ENCODE measurements at regions not wholly inside any gene's neighbourhood (a gene's known extent, or its start where the extent isn't known, plus 50 kb on each side); places are given as distances from the start of the nearest gene placed in this dataset.

DNA sequence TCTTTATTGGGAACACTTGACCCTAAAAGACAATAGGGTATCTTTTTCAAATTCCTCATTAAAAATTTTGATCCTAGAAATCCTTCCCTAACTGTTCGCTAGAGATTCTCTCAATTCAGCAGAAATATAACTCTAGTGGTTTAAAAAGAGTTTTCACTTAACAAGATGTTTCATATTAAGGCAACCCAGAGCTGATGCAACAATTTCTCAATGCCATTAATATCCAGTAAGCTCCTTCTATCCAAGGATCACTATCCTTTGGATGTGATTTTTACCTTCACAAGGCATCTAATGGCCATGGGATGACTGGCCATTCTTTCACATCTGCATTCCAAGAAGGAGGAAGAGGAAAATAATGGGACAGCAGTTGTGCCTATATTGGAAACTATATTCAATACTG is 183.4 kb downstream of the ANKRD50 start:
- no peak for TF ChIP-seq EZH2phosphoT487 (IDR thresholded peaks at IDR 0.05; ENCODE audit: low read length)
- no peak for TF ChIP-seq EZH2 (optimal IDR thresholded peaks at IDR 0.05; ENCODE audit: low read depth, low read length)
- TF ChIP-seq, protein P1, sequence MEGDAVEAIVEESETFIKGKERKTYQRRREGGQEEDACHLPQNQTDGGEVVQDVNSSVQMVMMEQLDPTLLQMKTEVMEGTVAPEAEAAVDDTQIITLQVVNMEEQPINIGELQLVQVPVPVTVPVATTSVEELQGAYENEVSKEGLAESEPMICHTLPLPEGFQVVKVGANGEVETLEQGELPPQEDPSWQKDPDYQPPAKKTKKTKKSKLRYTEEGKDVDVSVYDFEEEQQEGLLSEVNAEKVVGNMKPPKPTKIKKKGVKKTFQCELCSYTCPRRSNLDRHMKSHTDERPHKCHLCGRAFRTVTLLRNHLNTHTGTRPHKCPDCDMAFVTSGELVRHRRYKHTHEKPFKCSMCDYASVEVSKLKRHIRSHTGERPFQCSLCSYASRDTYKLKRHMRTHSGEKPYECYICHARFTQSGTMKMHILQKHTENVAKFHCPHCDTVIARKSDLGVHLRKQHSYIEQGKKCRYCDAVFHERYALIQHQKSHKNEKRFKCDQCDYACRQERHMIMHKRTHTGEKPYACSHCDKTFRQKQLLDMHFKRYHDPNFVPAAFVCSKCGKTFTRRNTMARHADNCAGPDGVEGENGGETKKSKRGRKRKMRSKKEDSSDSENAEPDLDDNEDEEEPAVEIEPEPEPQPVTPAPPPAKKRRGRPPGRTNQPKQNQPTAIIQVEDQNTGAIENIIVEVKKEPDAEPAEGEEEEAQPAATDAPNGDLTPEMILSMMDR (IDR thresholded peaks at IDR 0.05; ENCODE audit: low read length), result no peak
- Histone ChIP-seq H3K9ac (ENCODE audit: low read length) (no peak overlapping the region), H3K9me3 (replicated peaks; ENCODE audit: insufficient read depth, low read length) (no peaks in the 10 kb centered on the region), H4K20me1 (ENCODE audit: insufficient read depth, low read length) (no peaks in the 10 kb centered on the region), H3K27me3 (replicated peaks; ENCODE audit: insufficient read depth, low read length) (no peaks in the 10 kb centered on the region), H3K4me1 (ENCODE audit: low read length) (no peaks in the 10 kb centered on the region), H3K4me2 (ENCODE audit: low read depth, low read length) (no peak overlapping the region), H3K27ac (ENCODE audit: low read length) (no peak overlapping the region), H3K4me3 (ENCODE audit: low read length) (no peak overlapping the region), H3K9me2 (replicated peaks; ENCODE audit: insufficient read depth, low read length) (no peaks in the 10 kb centered on the region), H3K79me2 (ENCODE audit: low read length) (no peaks in the 10 kb centered on the region), H3K36me3 (replicated peaks; ENCODE audit: insufficient read depth, low read length) (no peaks in the 10 kb centered on the region), H2AFZ (ENCODE audit: low read length) (no peak overlapping the region), H3F3A (ENCODE audit: insufficient read depth, low read length) (no peaks in the 10 kb centered on the region)
- DNase-seq, result no peak

DNA sequence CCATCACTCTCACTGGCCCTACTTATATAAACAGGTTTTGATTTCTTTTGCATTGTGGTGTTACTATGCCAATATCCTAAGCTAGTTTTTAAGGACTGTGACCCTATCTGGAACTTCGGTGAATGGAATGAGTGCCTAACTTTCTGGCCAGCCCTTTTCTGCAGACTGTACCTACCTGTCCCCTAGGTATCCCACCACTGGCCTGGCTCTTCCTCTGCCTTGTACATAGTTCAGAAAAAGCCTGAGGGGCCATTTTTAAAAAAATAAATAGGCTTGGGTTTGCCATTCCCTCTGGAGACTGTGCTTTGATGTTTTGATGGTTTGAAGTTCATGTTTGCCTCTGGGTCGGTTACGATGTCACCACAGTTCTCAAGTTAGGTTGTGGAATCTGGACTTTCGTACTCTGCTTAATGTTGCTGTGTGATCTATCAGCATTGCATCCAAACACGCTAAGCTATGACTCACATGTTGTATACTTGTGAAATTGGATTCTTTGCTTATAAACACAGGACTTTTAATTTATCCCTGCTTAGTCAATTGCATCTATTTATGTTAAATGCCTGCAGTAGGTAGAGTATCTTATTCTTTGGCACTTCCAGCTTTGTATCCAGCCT is 182.0 kb downstream of the ANKRD50 start:
- no peak overlapping the region for H3K27ac ChIP-seq (ENCODE audit: low read length)
- no peaks in the 10 kb centered on the region for H3K4me1 ChIP-seq (ENCODE audit: low read length)
- H3K4me2 ChIP-seq (ENCODE audit: low read depth, low read length), result no peak overlapping the region
- no peaks in the 10 kb centered on the region for H3K79me2 ChIP-seq (ENCODE audit: low read length)
- H3K4me3 ChIP-seq (ENCODE audit: low read length), result no peak overlapping the region
- H3K36me3 ChIP-seq (replicated peaks; ENCODE audit: insufficient read depth, low read length), result no peaks in the 10 kb centered on the region
- no peak for DNase-seq
- H3K9me3 ChIP-seq (replicated peaks; ENCODE audit: insufficient read depth, low read length), result no peaks in the 10 kb centered on the region
- no peak overlapping the region for H3K9ac ChIP-seq (ENCODE audit: low read length)
- H4K20me1 ChIP-seq (ENCODE audit: insufficient read depth, low read length), result no peaks in the 10 kb centered on the region
- H3K27me3 ChIP-seq (replicated peaks; ENCODE audit: insufficient read depth, low read length), result no peaks in the 10 kb centered on the region
- TF ChIP-seq, protein P1 (IDR thresholded peaks at IDR 0.05; ENCODE audit: low read length), result no peak
- TF ChIP-seq EZH2 (optimal IDR thresholded peaks at IDR 0.05; ENCODE audit: low read depth, low read length) (no peak), EZH2phosphoT487 (IDR thresholded peaks at IDR 0.05; ENCODE audit: low read length) (no peak)
- no peaks in the 10 kb centered on the region for H3K9me2 ChIP-seq (replicated peaks; ENCODE audit: insufficient read depth, low read length)
- no peak overlapping the region for H2AFZ ChIP-seq (ENCODE audit: low read length)
- H3F3A ChIP-seq (ENCODE audit: insufficient read depth, low read length), result no peaks in the 10 kb centered on the region

DNA sequence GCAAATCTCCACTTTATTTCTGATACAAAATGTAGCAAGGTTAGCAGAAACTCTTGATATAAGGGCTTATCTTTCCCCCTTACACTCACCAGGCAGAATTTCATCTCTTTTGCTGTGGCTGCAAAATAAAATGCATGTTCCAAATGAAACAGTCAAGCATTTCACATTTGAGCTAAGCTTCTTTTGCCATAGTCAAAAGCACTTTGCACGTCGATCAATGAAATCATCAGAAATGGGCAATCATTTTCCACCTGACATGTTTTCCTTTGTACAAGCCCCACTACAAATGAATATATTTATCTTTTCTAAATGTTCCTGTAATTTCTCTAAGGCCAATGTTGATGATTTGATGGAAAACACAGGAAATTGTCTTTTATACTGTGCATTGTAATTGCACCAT is 178.4 kb downstream of the ANKRD50 start:
- no peak overlapping the region for H3K9ac ChIP-seq (ENCODE audit: low read length)
- H2AFZ ChIP-seq (ENCODE audit: low read length), result no peak overlapping the region
- H3K9me2 ChIP-seq (replicated peaks; ENCODE audit: insufficient read depth, low read length), result no peaks in the 10 kb centered on the region
- H3K9me3 ChIP-seq (replicated peaks; ENCODE audit: insufficient read depth, low read length), result no peaks in the 10 kb centered on the region
- no peaks in the 10 kb centered on the region for H3K4me1 ChIP-seq (ENCODE audit: low read length)
- H3K27me3 ChIP-seq (replicated peaks; ENCODE audit: insufficient read depth, low read length), result no peaks in the 10 kb centered on the region
- H3F3A ChIP-seq (ENCODE audit: insufficient read depth, low read length), result no peaks in the 10 kb centered on the region
- TF ChIP-seq, protein P1 (IDR thresholded peaks at IDR 0.05; ENCODE audit: low read length), result no peak
- TF ChIP-seq EZH2 (optimal IDR thresholded peaks at IDR 0.05; ENCODE audit: low read depth, low read length) (no peak), EZH2phosphoT487 (IDR thresholded peaks at IDR 0.05; ENCODE audit: low read length) (no peak)
- no peak overlapping the region for H3K27ac ChIP-seq (ENCODE audit: low read length)
- no peak overlapping the region for H3K4me2 ChIP-seq (ENCODE audit: low read depth, low read length)
- H3K4me3 ChIP-seq (ENCODE audit: low read length), result no peak overlapping the region
- no peaks in the 10 kb centered on the region for H3K36me3 ChIP-seq (replicated peaks; ENCODE audit: insufficient read depth, low read length)
- no peaks in the 10 kb centered on the region for H4K20me1 ChIP-seq (ENCODE audit: insufficient read depth, low read length)
- H3K79me2 ChIP-seq (ENCODE audit: low read length), result no peaks in the 10 kb centered on the region
- DNase-seq, result no peak

Measured in MM.1S (cell line).